ENCODE measurements at regions not wholly inside any gene's neighbourhood (a gene's known extent, or its start where the extent isn't known, plus 50 kb on each side); places are given as distances from the start of the nearest gene placed in this dataset.
"Not testable (repeated sequence)": the region's sequence is repeated elsewhere in the genome, so short reads cannot be mapped to it uniquely, and the experiment has no call there.

GRCh38 chr16:66020046-66020445 is 346.4 kb upstream of the CDH5 start:
- no peak for DNase-seq (ENCODE audit: low read depth)

- not testable (repeated sequence) for DNase-seq (ENCODE audit: low read depth)
Observed at GRCh38 chr16:66019502-66019901, 347.0 kb upstream of the CDH5 start.

- no peak for DNase-seq (ENCODE audit: low read depth)
Observed at GRCh38 chr16:66014221-66014620, 352.3 kb upstream of the CDH5 start.

GRCh38 chr16:66013486-66013885 is 353.0 kb upstream of the CDH5 start:
- DNase-seq (ENCODE audit: low read depth), result no peak

GRCh38 chr16:66008136-66008535 is 358.4 kb upstream of the CDH5 start:
- DNase-seq (ENCODE audit: low read depth), result no peak

- peak; percentile 68 for DNase-seq (ENCODE audit: low read depth)
Observed at GRCh38 chr16:66007717-66008116, 358.8 kb upstream of the CDH5 start.

GRCh38 chr16:66006485-66006884 is 360.0 kb upstream of the CDH5 start:
- DNase-seq (ENCODE audit: low read depth), result no peak

- no peak for DNase-seq (ENCODE audit: low read depth)
Observed at GRCh38 chr16:66004699-66005098, 361.8 kb upstream of the CDH5 start.

GRCh38 chr16:66003201-66003600 is 363.3 kb upstream of the CDH5 start:
- DNase-seq (ENCODE audit: low read depth), result no peak

- no peak for DNase-seq (ENCODE audit: low read depth)
Observed at GRCh38 chr16:66002601-66003000, 363.9 kb upstream of the CDH5 start.

GRCh38 chr16:66001432-66001831 is 365.1 kb upstream of the CDH5 start:
- no peak for DNase-seq (ENCODE audit: low read depth)

GRCh38 chr16:65998443-65998842 is 368.0 kb upstream of the CDH5 start:
- DNase-seq (ENCODE audit: low read depth), result no peak

- no peak for DNase-seq (ENCODE audit: low read depth)
Observed at GRCh38 chr16:65994291-65994690, 372.2 kb upstream of the CDH5 start.

- no peak for DNase-seq (ENCODE audit: low read depth)
Observed at GRCh38 chr16:65991149-65991701, 375.3 kb upstream of the CDH5 start.

GRCh38 chr16:65989861-65990604 is 376.5 kb upstream of the CDH5 start:
- DNase-seq (ENCODE audit: low read depth), result no peak

GRCh38 chr16:65988024-65988595 is 378.4 kb upstream of the CDH5 start:
- DNase-seq (ENCODE audit: low read depth), result no peak

- DNase-seq (ENCODE audit: low read depth), result no peak
Observed at GRCh38 chr16:65984296-65984695, 382.2 kb upstream of the CDH5 start.

GRCh38 chr16:65981057-65981456 is 385.4 kb upstream of the CDH5 start:
- no peak for DNase-seq (ENCODE audit: low read depth)

GRCh38 chr16:65975049-65975708 is 391.3 kb upstream of the CDH5 start:
- peak; percentile 40 for DNase-seq (ENCODE audit: low read depth)

GRCh38 chr16:65967376-65967775 is 399.1 kb upstream of the CDH5 start:
- no peak for DNase-seq (ENCODE audit: low read depth)

- DNase-seq (ENCODE audit: low read depth), result no peak
Observed at GRCh38 chr16:65965628-65966027, 400.9 kb upstream of the CDH5 start.

- no peak for DNase-seq (ENCODE audit: low read depth)
Observed at GRCh38 chr16:65964752-65965151, 401.7 kb upstream of the CDH5 start.

GRCh38 chr16:65961476-65962143 is 404.9 kb upstream of the CDH5 start:
- DNase-seq (ENCODE audit: low read depth), result no peak

All from fibroblast of gingiva (primary cell).